GM18520 (cell line): ENCODE measurements at regions not wholly inside any gene's neighbourhood (a gene's known extent, or its start where the extent isn't known, plus 50 kb on each side); places are given as distances from the start of the nearest gene placed in this dataset.

Experiments used
- ATAC-seq: cut with Tn5 transposase; IDR thresholded peaks from one replicate; pipeline ENCODE4 v1.9.1; 2021; ENCODE audit not compliant: unreplicated experiment

- ATAC-seq, result no peak
These were observed 715.1 kb downstream of the UQCRFS1 start for GRCh38 chr19:28497887-28498286.

- ATAC-seq, result no peak
These were observed 715.8 kb downstream of the UQCRFS1 start for GRCh38 chr19:28497137-28497536.

GRCh38 chr19:28495046-28495445 is 717.9 kb downstream of the UQCRFS1 start:
- ATAC-seq, result no peak

- ATAC-seq, result no peak
These were observed 718.5 kb downstream of the UQCRFS1 start for GRCh38 chr19:28494461-28494860.

- ATAC-seq, result no peak
These were observed 719.1 kb downstream of the UQCRFS1 start for GRCh38 chr19:28493884-28494283.

GRCh38 chr19:28492621-28493020 is 720.3 kb downstream of the UQCRFS1 start:
- ATAC-seq, result no peak

- no peak for ATAC-seq
These were observed 720.8 kb downstream of the UQCRFS1 start for GRCh38 chr19:28492201-28492600.

GRCh38 chr19:28489776-28490175 is 723.2 kb downstream of the UQCRFS1 start:
- ATAC-seq, result no peak

- ATAC-seq, result no peak
These were observed 723.8 kb downstream of the UQCRFS1 start for GRCh38 chr19:28489126-28489660.

GRCh38 chr19:28487999-28488398 is 725.0 kb downstream of the UQCRFS1 start:
- no peak for ATAC-seq

- ATAC-seq, result no peak
These were observed 726.0 kb downstream of the UQCRFS1 start for GRCh38 chr19:28486926-28487325.

- no peak for ATAC-seq
These were observed 726.5 kb downstream of the UQCRFS1 start for GRCh38 chr19:28486473-28486872.

GRCh38 chr19:28485292-28485691 is 727.7 kb downstream of the UQCRFS1 start:
- no peak for ATAC-seq

GRCh38 chr19:28483197-28483596 is 729.8 kb downstream of the UQCRFS1 start:
- ATAC-seq, result no peak

GRCh38 chr19:28482221-28482620 is 730.7 kb downstream of the UQCRFS1 start:
- ATAC-seq, result no peak

GRCh38 chr19:28481674-28482073 is 731.3 kb downstream of the UQCRFS1 start:
- ATAC-seq, result no peak

- no peak for ATAC-seq
These were observed 737.4 kb downstream of the UQCRFS1 start for GRCh38 chr19:28475525-28475924.

GRCh38 chr19:28472843-28473242 is 740.1 kb downstream of the UQCRFS1 start:
- ATAC-seq, result no peak

GRCh38 chr19:28471731-28472510 is 741.0 kb downstream of the UQCRFS1 start:
- ATAC-seq, result no peak

- ATAC-seq, result no peak
These were observed 743.4 kb downstream of the UQCRFS1 start for GRCh38 chr19:28469544-28469943.

GRCh38 chr19:28468701-28469459 is 744.1 kb downstream of the UQCRFS1 start:
- no peak for ATAC-seq
